OCI-LY1 (cell line): ENCODE measurements at regions not wholly inside any gene's neighbourhood (a gene's known extent, or its start where the extent isn't known, plus 50 kb on each side); places are given as distances from the start of the nearest gene placed in this dataset.
A peak's percentile ranks its signal among the peaks of the same experiment; 100 is the strongest.

ENCODE experiments used
- H2AFZ ChIP-seq: fragments of 200-600 bp; sonication (generic), shearing (Covaris generic); 2 replicates; pipeline ENCODE4 v1.6.0; 2014; ENCODE audit warnings: antibody characterized with exemption, mild to moderate bottlenecking, low read length
- H3F3A ChIP-seq: fragments of 200-600 bp; sonication (generic), shearing (Covaris generic); 2 replicates; pipeline ENCODE4 v1.6.0; 2014; ENCODE audit warnings: mild to moderate bottlenecking, antibody characterized with exemption, low read length, moderate library complexity; ENCODE audit not compliant: insufficient read depth
- H3K27ac ChIP-seq: fragments of 200-600 bp; sonication (generic); 2 replicates; pipeline ENCODE4 v1.5.1; 2014; ENCODE audit warnings: low read length, mixed run types, mild to moderate bottlenecking, low read depth; ENCODE audit not compliant: poor library complexity, severe bottlenecking
- H3K27me3 ChIP-seq: fragments of 200-600 bp; sonication (generic); 2 replicates; pipeline ENCODE4 v1.6.0; 2014; ENCODE audit warnings: antibody characterized with exemption, mild to moderate bottlenecking, low read length, moderate library complexity; ENCODE audit not compliant: insufficient read depth
- H3K36me3 ChIP-seq: fragments of 200-600 bp; sonication (generic); 2 replicates; pipeline ENCODE4 v1.6.1; 2014; ENCODE audit warnings: mild to moderate bottlenecking, antibody characterized with exemption, low read length, moderate library complexity, mixed read lengths; ENCODE audit not compliant: insufficient read depth
- H3K4me1 ChIP-seq: fragments of 200-600 bp; sonication (generic); 2 replicates; pipeline ENCODE4 v1.5.1; 2014; ENCODE audit warnings: mild to moderate bottlenecking, low read length, moderate library complexity; ENCODE audit not compliant: insufficient read depth, severe bottlenecking
- H3K4me2 ChIP-seq: fragments of 200-600 bp; sonication (generic), shearing (Covaris generic); 2 replicates; pipeline ENCODE4 v1.6.1; 2014; ENCODE audit warnings: low read length
- H3K4me3 ChIP-seq: fragments of 200-600 bp; sonication (generic); 2 replicates; pipeline ENCODE4 v1.5.1; 2014; ENCODE audit warnings: low read length, low read depth, mild to moderate bottlenecking, mixed read lengths; ENCODE audit not compliant: poor library complexity, severe bottlenecking
- H3K79me2 ChIP-seq: fragments of 200-600 bp; shearing (Covaris generic); 2 replicates; pipeline ENCODE4 v1.6.1; 2016; ENCODE audit warnings: mixed run types, low read length, mixed read lengths; ENCODE audit not compliant: insufficient read depth
- H3K9ac ChIP-seq: fragments of 200-600 bp; sonication (generic), shearing (Covaris generic); 2 replicates; pipeline ENCODE4 v1.6.1; 2014; ENCODE audit warnings: mild to moderate bottlenecking, low read length, mixed read lengths
- H3K9me2 ChIP-seq: fragments of 200-600 bp; sonication (generic), shearing (Covaris generic); 2 replicates; pipeline ENCODE4 v1.6.1; 2014; ENCODE audit warnings: low read depth, mild to moderate bottlenecking, low read length, mixed read lengths
- H3K9me3 ChIP-seq: fragments of 200-600 bp; shearing (Covaris generic); 2 replicates; pipeline ENCODE4 v1.6.1; 2014; ENCODE audit warnings: low read length, mixed read lengths
- H4K20me1 ChIP-seq: fragments of 200-600 bp; sonication (generic), shearing (Covaris generic); 2 replicates; pipeline ENCODE4 v1.6.0; 2016; ENCODE audit warnings: mild to moderate bottlenecking, low read length; ENCODE audit not compliant: insufficient read depth
- CTCF ChIP-seq: fragments of 200-600 bp; sonication (generic), shearing (Covaris generic); IDR thresholded peaks from 2 replicates; pipeline ENCODE4 v1.5.1; 2017; ENCODE audit warnings: mild to moderate bottlenecking, antibody characterized with exemption, low read length, moderate library complexity, mixed read lengths
- EZH2 ChIP-seq: fragments of 200-600 bp; sonication (generic), shearing (Covaris generic); IDR thresholded peaks from 2 replicates; pipeline ENCODE4 v1.8.0; 2017; ENCODE audit warnings: borderline replicate concordance, mixed run types, mild to moderate bottlenecking, antibody characterized with exemption, low read length, moderate library complexity, mixed read lengths

DNA sequence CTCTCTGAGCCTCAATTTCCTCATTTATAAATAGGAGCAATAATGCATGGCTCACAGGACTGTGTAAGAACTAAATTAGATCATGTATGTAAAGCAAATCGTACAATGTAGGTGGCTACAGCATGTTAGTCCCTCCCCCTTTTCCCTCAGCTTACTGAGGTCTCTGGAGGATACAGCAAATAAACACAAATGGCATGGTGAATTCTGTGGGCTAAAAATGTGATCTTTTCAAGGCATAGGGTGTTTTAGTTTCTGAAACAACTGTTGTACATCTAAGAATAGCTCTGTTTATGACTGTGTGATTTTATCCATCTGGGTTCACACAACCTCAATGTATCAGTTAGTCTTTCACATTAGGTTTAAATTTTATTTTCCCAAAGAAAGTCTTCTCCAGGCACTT lies 121.2 kb upstream of the PLEKHG7 start:
- TF ChIP-seq EZH2 = no peak
- no peak for TF ChIP-seq CTCF
- H3K4me2 ChIP-seq = no peak overlapping the region

GRCh38 chr12:92574911-92575570 lies 127.7 kb upstream of the PLEKHG7 start:
- no peaks in the 10 kb centered on the region for H3K27me3 ChIP-seq
- H3F3A ChIP-seq = no peaks in the 10 kb centered on the region
- peaks cover 25% of the 10 kb centered on the region for H3K4me1 ChIP-seq
- no peaks in the 10 kb centered on the region for H4K20me1 ChIP-seq
- H3K79me2 ChIP-seq = no peaks in the 10 kb centered on the region
- TF ChIP-seq CTCF = no peak
- no peak for TF ChIP-seq EZH2
- H2AFZ ChIP-seq = peak overlapping the region; percentile 40; the same call in 1 of the 2 replicates
- H3K36me3 ChIP-seq = no peaks in the 10 kb centered on the region
- no peaks in the 10 kb centered on the region for H3K9me2 ChIP-seq
- no peak overlapping the region for H3K9ac ChIP-seq
- H3K9me3 ChIP-seq = no peaks in the 10 kb centered on the region
- H3K4me2 ChIP-seq = no peak overlapping the region
- H3K27ac ChIP-seq = no peak overlapping the region
- no peak overlapping the region for H3K4me3 ChIP-seq

More for the DNA sequence above, 121.2 kb upstream of the PLEKHG7 start:
- no peaks in the 10 kb centered on the region for H3K79me2 ChIP-seq
- H3K4me1 ChIP-seq = peaks cover 6% of the 10 kb centered on the region
- H3K36me3 ChIP-seq = no peaks in the 10 kb centered on the region
- H3K4me3 ChIP-seq = no peak overlapping the region
- H3K9me2 ChIP-seq = no peaks in the 10 kb centered on the region
- no peaks in the 10 kb centered on the region for H3F3A ChIP-seq
- H4K20me1 ChIP-seq = no peaks in the 10 kb centered on the region
- no peak overlapping the region for H3K27ac ChIP-seq
- H3K27me3 ChIP-seq = no peaks in the 10 kb centered on the region
- H3K9ac ChIP-seq = no peak overlapping the region
- 0 out of 2 replicates have a peak, but pooled peaks cover 2% of the 10 kb centered on the region for H3K9me3 ChIP-seq
- no peak overlapping the region for H2AFZ ChIP-seq

DNA sequence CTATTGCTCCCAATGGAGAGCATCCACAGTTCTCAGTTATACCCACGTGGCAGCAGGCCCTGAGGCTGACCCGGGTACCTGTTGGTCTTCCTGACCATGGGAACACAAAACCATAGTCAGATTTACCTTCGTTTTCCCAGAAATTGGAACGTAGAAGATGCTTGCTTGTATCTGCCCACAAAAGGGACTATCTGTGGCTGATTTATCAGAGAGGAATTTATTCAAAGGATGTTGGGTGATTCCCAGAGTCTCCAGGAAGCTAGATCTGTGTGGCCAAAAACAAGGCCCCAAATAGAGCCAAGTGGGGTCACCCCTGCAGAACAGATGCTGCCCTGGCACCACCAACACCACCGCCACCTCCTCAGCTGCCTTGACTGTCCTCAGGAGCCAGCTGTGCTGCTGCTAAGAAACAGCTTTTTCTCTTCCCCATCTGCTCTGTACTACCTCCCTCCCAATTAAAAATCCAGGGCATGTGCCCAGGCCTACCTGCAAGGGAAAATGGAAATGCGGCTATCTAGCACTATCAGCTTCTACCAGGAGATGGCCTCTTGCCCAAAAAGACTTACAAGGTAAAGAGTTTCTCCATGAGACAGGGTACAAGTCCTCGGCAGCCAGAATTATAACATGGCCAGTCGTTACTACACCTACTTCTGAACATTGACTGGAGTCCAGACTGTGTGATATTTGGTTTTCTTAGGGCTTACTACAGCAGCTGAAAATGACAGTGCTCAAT lies 128.6 kb upstream of the PLEKHG7 start:
- H3K27ac ChIP-seq = no peak overlapping the region
- no peaks in the 10 kb centered on the region for H4K20me1 ChIP-seq
- H3K36me3 ChIP-seq = no peaks in the 10 kb centered on the region
- H3K4me2 ChIP-seq = no peak overlapping the region
- H3K9ac ChIP-seq = no peak overlapping the region
- 0 out of 2 replicates have a peak overlapping the region, but pooled peaks have one; percentile 40 for H2AFZ ChIP-seq
- TF ChIP-seq EZH2 (no peak), CTCF (peak; percentile 71)
- no peak overlapping the region for H3K4me3 ChIP-seq
- H3F3A ChIP-seq = no peaks in the 10 kb centered on the region
- H3K4me1 ChIP-seq = peaks cover 34% of the 10 kb centered on the region
- H3K79me2 ChIP-seq = no peaks in the 10 kb centered on the region
- no peaks in the 10 kb centered on the region for H3K9me2 ChIP-seq
- H3K9me3 ChIP-seq = no peaks in the 10 kb centered on the region
- no peaks in the 10 kb centered on the region for H3K27me3 ChIP-seq
